Tibial artery (tissue), 4 donors: ENCODE measurements at regions not wholly inside any gene's neighbourhood (a gene's known extent, or its start where the extent isn't known, plus 50 kb on each side); places are given as distances from the start of the nearest gene placed in this dataset.

ENCODE experiments used
- DNase-seq, 2 donors: peaks; one replicate each; pipeline ENCODE4 v3.0.0-alpha.2; 2019
- H3K27ac ChIP-seq, 2 donors: fragments of 200-600 bp; sonication (generic) in 1 of 2; 1 replicate in 1 of 2; 2 replicates in 1 of 2; pipeline ENCODE4 v1.5.1; 2018 to 2019; ENCODE audit warnings: mild to moderate bottlenecking in 1 of 2
- H3K27me3 ChIP-seq, 2 donors: fragments of 200-600 bp; sonication (generic) in 1 of 2; one replicate each; pipeline versions ENCODE4 v1.5.1 to v1.6.0; 2016 to 2019
- H3K36me3 ChIP-seq, 3 donors: fragments of 200-600 bp; sonication (generic) in 2 of 3; one replicate each; pipeline ENCODE4 v1.5.1; 2016 to 2019; ENCODE audit warnings: mild to moderate bottlenecking in 2 of 3
- H3K4me1 ChIP-seq, 4 donors: fragments of 200-600 bp; sonication (generic) in 2 of 4; 1 replicate in 3 of 4; 2 replicates in 1 of 4; pipeline ENCODE4 v1.5.1; 2016 to 2019
- H3K4me3 ChIP-seq, 2 donors: fragments of 200-600 bp; sonication (generic) in 1 of 2; 1 replicate in 1 of 2; 2 replicates in 1 of 2; pipeline ENCODE4 v1.5.1; 2018 to 2019; ENCODE audit warnings: mild to moderate bottlenecking in 2 of 2
- H3K9me3 ChIP-seq, 3 donors: fragments of 200-600 bp; sonication (generic) in 1 of 3; one replicate each; pipeline ENCODE4 v1.5.1; 2016 to 2019
- intact Hi-C: fragments of 100-400 bp; cut with DNase I; formaldehyde crosslinking; loops from one replicate; pipeline ENCODE4 v1.15.0; 2023; ENCODE audit warnings: low total_unique reads
- TF ChIP-seq, protein P1 (sequence below), 2 experiments: fragments of 200-600 bp in 1 of 2; fragments of 450-650 bp in 1 of 2; IDR thresholded peaks; one replicate each; pipeline ENCODE4 v1.5.1; 2017 to 2019; ENCODE audit warnings: antibody characterized with exemption in 2 of 2, mild to moderate bottlenecking in 1 of 2, moderate library complexity in 1 of 2

DNA sequence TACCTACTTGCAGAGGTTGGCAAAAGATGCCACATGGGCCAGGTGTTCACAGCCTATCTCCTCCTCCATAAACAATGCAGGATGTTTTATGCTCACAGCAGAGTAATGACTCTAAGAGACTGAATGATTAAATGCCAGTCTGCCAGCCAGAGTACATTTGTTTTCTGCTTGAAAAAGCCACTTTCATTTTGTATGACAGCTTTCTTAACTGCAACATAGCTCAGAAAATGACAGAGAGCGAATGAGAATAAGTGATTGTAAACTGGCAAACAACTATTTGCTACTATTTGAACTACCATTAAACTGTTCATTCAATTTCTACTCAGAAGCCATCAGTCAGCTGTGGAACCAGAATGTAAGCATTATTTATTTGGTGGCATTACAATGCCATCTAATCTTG is 50.6 kb upstream of the DCC start:
- H3K4me1 ChIP-seq = no peaks in the 10 kb centered on the region
- no peak for DNase-seq
- TF ChIP-seq, protein P1, sequence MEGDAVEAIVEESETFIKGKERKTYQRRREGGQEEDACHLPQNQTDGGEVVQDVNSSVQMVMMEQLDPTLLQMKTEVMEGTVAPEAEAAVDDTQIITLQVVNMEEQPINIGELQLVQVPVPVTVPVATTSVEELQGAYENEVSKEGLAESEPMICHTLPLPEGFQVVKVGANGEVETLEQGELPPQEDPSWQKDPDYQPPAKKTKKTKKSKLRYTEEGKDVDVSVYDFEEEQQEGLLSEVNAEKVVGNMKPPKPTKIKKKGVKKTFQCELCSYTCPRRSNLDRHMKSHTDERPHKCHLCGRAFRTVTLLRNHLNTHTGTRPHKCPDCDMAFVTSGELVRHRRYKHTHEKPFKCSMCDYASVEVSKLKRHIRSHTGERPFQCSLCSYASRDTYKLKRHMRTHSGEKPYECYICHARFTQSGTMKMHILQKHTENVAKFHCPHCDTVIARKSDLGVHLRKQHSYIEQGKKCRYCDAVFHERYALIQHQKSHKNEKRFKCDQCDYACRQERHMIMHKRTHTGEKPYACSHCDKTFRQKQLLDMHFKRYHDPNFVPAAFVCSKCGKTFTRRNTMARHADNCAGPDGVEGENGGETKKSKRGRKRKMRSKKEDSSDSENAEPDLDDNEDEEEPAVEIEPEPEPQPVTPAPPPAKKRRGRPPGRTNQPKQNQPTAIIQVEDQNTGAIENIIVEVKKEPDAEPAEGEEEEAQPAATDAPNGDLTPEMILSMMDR (IDR thresholded peaks at IDR 0.05) = no peak
- no peak overlapping the region for H3K27ac ChIP-seq
- H3K36me3 ChIP-seq = no peaks in the 10 kb centered on the region
- intact Hi-C loops = no loop called here
- H3K4me3 ChIP-seq = no peak overlapping the region
- no peaks in the 10 kb centered on the region for H3K9me3 ChIP-seq
- no peaks in the 10 kb centered on the region for H3K27me3 ChIP-seq
